ENCODE measurements at regions not wholly inside any gene's neighbourhood (a gene's known extent, or its start where the extent isn't known, plus 50 kb on each side); places are given as distances from the start of the nearest gene placed in this dataset.
"Not testable (repeated sequence)": the region's sequence is repeated elsewhere in the genome, so short reads cannot be mapped to it uniquely, and the experiment has no call there.

GRCh38 chr4:167906851-167907250 is 185.5 kb upstream of the ANXA10 start:
- POLR2A ChIA-PET: no interaction called here
- DNase-seq (ENCODE audit: low read depth): no peak
- TF ChIP-seq CTCF (IDR thresholded peaks at IDR 0.05; ENCODE audit: insufficient read depth, low read depth, low read length): no peak
- H3K36me3 ChIP-seq (ENCODE audit: control insufficient read depth, insufficient read depth, low read length): no peaks in the 10 kb centered on the region
- H3K4me3 ChIP-seq (ENCODE audit: low read depth, low read length): no peak overlapping the region
- no peaks in the 10 kb centered on the region for H3K27me3 ChIP-seq (ENCODE audit: control insufficient read depth, insufficient read depth, low read length)
- CTCF ChIA-PET: no interaction called here

- TF ChIP-seq CTCF (IDR thresholded peaks at IDR 0.05; ENCODE audit: insufficient read depth, low read depth, low read length): no peak
- H3K27me3 ChIP-seq (ENCODE audit: control insufficient read depth, insufficient read depth, low read length): no peaks in the 10 kb centered on the region
These were observed 183.5 kb upstream of the ANXA10 start for GRCh38 chr4:167908816-167909215.

GRCh38 chr4:167912535-167912934 is 179.8 kb upstream of the ANXA10 start:
- POLR2A ChIA-PET; CTCF ChIA-PET; H3K27me3 ChIP-seq (ENCODE audit: control insufficient read depth, insufficient read depth, low read length); H3K36me3 ChIP-seq (ENCODE audit: control insufficient read depth, insufficient read depth, low read length); H3K4me3 ChIP-seq (ENCODE audit: low read depth, low read length); DNase-seq (ENCODE audit: low read depth): not testable (repeated sequence)

More at GRCh38 chr4:167908816-167909215, 183.5 kb upstream of the ANXA10 start:
- DNase-seq (ENCODE audit: low read depth): no peak
- Histone ChIP-seq H3K4me3 (ENCODE audit: low read depth, low read length) (no peak overlapping the region), H3K36me3 (ENCODE audit: control insufficient read depth, insufficient read depth, low read length) (no peaks in the 10 kb centered on the region)
- ChIA-PET CTCF (no interaction called here), POLR2A (no interaction called here)

GRCh38 chr4:167918077-167918476 is 174.3 kb upstream of the ANXA10 start:
- POLR2A ChIA-PET: no interaction called here
- TF ChIP-seq CTCF (IDR thresholded peaks at IDR 0.05; ENCODE audit: insufficient read depth, low read depth, low read length): no peak
- CTCF ChIA-PET: no interaction called here
- Histone ChIP-seq H3K27me3 (ENCODE audit: control insufficient read depth, insufficient read depth, low read length) (no peaks in the 10 kb centered on the region), H3K4me3 (ENCODE audit: low read depth, low read length) (no peak overlapping the region), H3K36me3 (ENCODE audit: control insufficient read depth, insufficient read depth, low read length) (no peaks in the 10 kb centered on the region)
- no peak for DNase-seq (ENCODE audit: low read depth)

- no peak for DNase-seq (ENCODE audit: low read depth)
- CTCF ChIA-PET: no interaction called here
- H3K4me3 ChIP-seq (ENCODE audit: low read depth, low read length): no peak overlapping the region
- POLR2A ChIA-PET: no interaction called here
- H3K36me3 ChIP-seq (ENCODE audit: control insufficient read depth, insufficient read depth, low read length): no peaks in the 10 kb centered on the region
- no peak for TF ChIP-seq CTCF (IDR thresholded peaks at IDR 0.05; ENCODE audit: insufficient read depth, low read depth, low read length)
- no peaks in the 10 kb centered on the region for H3K27me3 ChIP-seq (ENCODE audit: control insufficient read depth, insufficient read depth, low read length)
These were observed 162.2 kb upstream of the ANXA10 start for GRCh38 chr4:167930166-167930565.

- DNase-seq (ENCODE audit: low read depth): no peak
- Histone ChIP-seq H3K4me3 (ENCODE audit: low read depth, low read length) (no peak overlapping the region), H3K27me3 (ENCODE audit: control insufficient read depth, insufficient read depth, low read length) (no peaks in the 10 kb centered on the region), H3K36me3 (ENCODE audit: control insufficient read depth, insufficient read depth, low read length) (no peaks in the 10 kb centered on the region)
- ChIA-PET POLR2A (no interaction called here), CTCF (no interaction called here)
- TF ChIP-seq CTCF (IDR thresholded peaks at IDR 0.05; ENCODE audit: insufficient read depth, low read depth, low read length): no peak
These were observed 158.1 kb upstream of the ANXA10 start for GRCh38 chr4:167934216-167934615.

Data from BJ (cell line).